ENCODE measurements at regions not wholly inside any gene's neighbourhood (a gene's known extent, or its start where the extent isn't known, plus 50 kb on each side); places are given as distances from the start of the nearest gene placed in this dataset.

- DNase-seq (ENCODE audit: low read depth) = no peak
- no peak overlapping the region for H3K4me3 ChIP-seq (ENCODE audit: low read depth, low read length)
- TF ChIP-seq CTCF (IDR thresholded peaks at IDR 0.05; ENCODE audit: control insufficient read depth, extremely low read depth, insufficient read depth) = no peak
Observed at GRCh38 chr5:167230414-167230813, 1061.0 kb upstream of the WWC1 start.

- no peak for TF ChIP-seq CTCF (IDR thresholded peaks at IDR 0.05; ENCODE audit: control insufficient read depth, extremely low read depth, insufficient read depth)
- no peak for DNase-seq (ENCODE audit: low read depth)
- H3K4me3 ChIP-seq (ENCODE audit: low read depth, low read length) = no peak overlapping the region
Observed at GRCh38 chr5:167232675-167233311, 1058.7 kb upstream of the WWC1 start.

- no peak for TF ChIP-seq CTCF (IDR thresholded peaks at IDR 0.05; ENCODE audit: control insufficient read depth, extremely low read depth, insufficient read depth)
- no peak overlapping the region for H3K4me3 ChIP-seq (ENCODE audit: low read depth, low read length)
- no peak for DNase-seq (ENCODE audit: low read depth)
Observed at GRCh38 chr5:167233507-167234220, 1057.8 kb upstream of the WWC1 start.

GRCh38 chr5:167241436-167242067 is 1049.9 kb upstream of the WWC1 start:
- TF ChIP-seq CTCF (IDR thresholded peaks at IDR 0.05; ENCODE audit: control insufficient read depth, extremely low read depth, insufficient read depth) = no peak
- no peak for DNase-seq (ENCODE audit: low read depth)
- no peak overlapping the region for H3K4me3 ChIP-seq (ENCODE audit: low read depth, low read length)

- H3K4me3 ChIP-seq (ENCODE audit: low read depth, low read length) = no peak overlapping the region
- TF ChIP-seq CTCF (IDR thresholded peaks at IDR 0.05; ENCODE audit: control insufficient read depth, extremely low read depth, insufficient read depth) = no peak
- no peak for DNase-seq (ENCODE audit: low read depth)
Observed at GRCh38 chr5:167242701-167243100, 1048.7 kb upstream of the WWC1 start.

- no peak for DNase-seq (ENCODE audit: low read depth)
- TF ChIP-seq CTCF (IDR thresholded peaks at IDR 0.05; ENCODE audit: control insufficient read depth, extremely low read depth, insufficient read depth) = no peak
- no peak overlapping the region for H3K4me3 ChIP-seq (ENCODE audit: low read depth, low read length)
Observed at GRCh38 chr5:167243463-167243862, 1048.0 kb upstream of the WWC1 start.

All from LNCaP clone FGC (cell line).